GM23338 (cell line): ENCODE measurements at regions not wholly inside any gene's neighbourhood (a gene's known extent, or its start where the extent isn't known, plus 50 kb on each side); places are given as distances from the start of the nearest gene placed in this dataset.

Experiments
- CREB1 ChIP-seq: fragments of 250-450 bp; sonication (Bioruptor Pico); IDR thresholded peaks from 2 replicates; pipeline ENCODE4 v1.5.0; 2020; ENCODE audit warnings: low read depth, mild to moderate bottlenecking, moderate library complexity
- CTCF ChIP-seq, 2 experiments: fragments of 200-600 bp in 1 of 2; sonication (generic) in 1 of 2; conservative IDR thresholded peaks; 2 replicates each; pipeline versions ENCODE4 v1.5.1 to v1.6.1; 2016 to 2017; ENCODE audit warnings: antibody characterized with exemption in 2 of 2, low read depth in 2 of 2, mild to moderate bottlenecking in 2 of 2, moderate library complexity in 1 of 2
- ETS1 ChIP-seq: IDR thresholded peaks from 2 replicates; pipeline ENCODE4 v1.6.1; 2016; ENCODE audit warnings: antibody characterized with exemption
- EZH2 ChIP-seq: fragments of 200-600 bp; sonication (generic); IDR thresholded peaks from one replicate; pipeline ENCODE4 v1.8.0; 2017; ENCODE audit warnings: antibody characterized with exemption, mild to moderate bottlenecking, low read depth; ENCODE audit not compliant: unreplicated experiment
- EZH2phosphoT487 ChIP-seq: fragments of 200-600 bp; sonication (generic); IDR thresholded peaks from one replicate; pipeline ENCODE4 v1.8.1; 2018; ENCODE audit warnings: antibody characterized with exemption; ENCODE audit not compliant: unreplicated experiment
- JUNB ChIP-seq: IDR thresholded peaks from one replicate; pipeline ENCODE4 v1.6.1; 2016; ENCODE audit warnings: antibody characterized with exemption; ENCODE audit not compliant: unreplicated experiment
- NANOG ChIP-seq: IDR thresholded peaks from 2 replicates; pipeline ENCODE4 v1.6.1; 2016; ENCODE audit warnings: antibody characterized with exemption, borderline replicate concordance
- POLR2AphosphoS5 ChIP-seq: IDR thresholded peaks from 2 replicates; pipeline ENCODE4 v1.6.1; 2016; ENCODE audit warnings: antibody characterized with exemption, low read depth
- REST ChIP-seq: IDR thresholded peaks from one replicate; pipeline ENCODE4 v1.6.1; 2018; ENCODE audit warnings: antibody characterized with exemption; ENCODE audit not compliant: unreplicated experiment
- STAT1 ChIP-seq: IDR thresholded peaks from one replicate; pipeline ENCODE4 v1.6.1; 2016; ENCODE audit warnings: antibody characterized with exemption; ENCODE audit not compliant: unreplicated experiment
- ZNF114 ChIP-seq: fragments of 250-450 bp; sonication (Bioruptor Pico); IDR thresholded peaks from 2 replicates; pipeline ENCODE4 v1.5.0; 2020; ENCODE audit warnings: mild to moderate bottlenecking, moderate library complexity
- ZNF331 ChIP-seq: fragments of 250-450 bp; sonication (Bioruptor Pico); IDR thresholded peaks from 2 replicates; pipeline ENCODE4 v1.5.0; 2020; ENCODE audit warnings: low read depth, mild to moderate bottlenecking, moderate library complexity
- ZNF462 ChIP-seq: fragments of 250-450 bp; sonication (Bioruptor Pico); IDR thresholded peaks from 2 replicates; pipeline ENCODE4 v1.5.0; 2020; ENCODE audit warnings: mild to moderate bottlenecking, moderate library complexity

GRCh38 chr13:24613755-24614154 lies 66.5 kb upstream of the ATP12A start:
- TF ChIP-seq REST, result no peak
- no peak for TF ChIP-seq CREB1
- TF ChIP-seq CTCF (conservative IDR thresholded peaks at IDR 0.05; ENCODE audit: low read depth in 2 of 2), result no peak
- no peak for TF ChIP-seq EZH2
- no peak for TF ChIP-seq EZH2phosphoT487
- TF ChIP-seq POLR2AphosphoS5, result no peak
- TF ChIP-seq NANOG, result no peak
- no peak for TF ChIP-seq STAT1
- TF ChIP-seq ZNF114 (CRISPR knock-in tag), result no peak
- TF ChIP-seq ZNF462, result no peak
- TF ChIP-seq ETS1, result no peak
- TF ChIP-seq JUNB, result no peak
- TF ChIP-seq ZNF331 (CRISPR knock-in tag), result no peak
